BJ (cell line): ENCODE measurements at regions not wholly inside any gene's neighbourhood (a gene's known extent, or its start where the extent isn't known, plus 50 kb on each side); places are given as distances from the start of the nearest gene placed in this dataset.

ENCODE experiments used
- CTCF ChIA-PET: fragments of 350-600 bp; formaldehyde crosslinking; extraction: SDS; loops from one replicate; lab custom pipeline; 2021; ENCODE audit warnings: antibody characterized with exemption, inconsistent platforms; lab: Yijun Ruan, JAX
- POLR2A ChIA-PET: fragments of 300-600 bp; sonication (Branson Sonifier 250); formaldehyde crosslinking; extraction: SDS; loops from one replicate; lab custom pipeline; 2021; ENCODE audit warnings: antibody characterized with exemption; lab: Charles Lee
- DNase-seq: peaks from one replicate; pipeline ENCODE4 v3.0.0-alpha.2; 2011; ENCODE audit warnings: low read depth
- H3K27me3 ChIP-seq: 2 replicates; pipeline ENCODE4 v1.6.0; 2011; ENCODE audit warnings: low read length; ENCODE audit not compliant: control insufficient read depth, insufficient read depth
- H3K36me3 ChIP-seq: 2 replicates; pipeline ENCODE4 v1.5.1; 2011; ENCODE audit warnings: low read length; ENCODE audit not compliant: control insufficient read depth, insufficient read depth
- H3K4me3 ChIP-seq: 2 replicates; pipeline ENCODE4 v1.5.1; 2011; ENCODE audit warnings: low read depth, mild to moderate bottlenecking, control low read depth, low read length
- CTCF ChIP-seq: IDR thresholded peaks from 2 replicates; pipeline ENCODE4 v1.5.1; 2011; ENCODE audit warnings: low read depth, mild to moderate bottlenecking, control low read depth, inconsistent platforms, low read length, moderate library complexity; ENCODE audit not compliant: insufficient read depth

GRCh38 chr5:167348980-167349379 is 942.5 kb upstream of the WWC1 start:
- TF ChIP-seq CTCF, result no peak
- Histone ChIP-seq H3K27me3 (no peaks in the 10 kb centered on the region), H3K4me3 (no peak overlapping the region), H3K36me3 (no peaks in the 10 kb centered on the region)
- CTCF ChIA-PET, result interaction anchor here (1.0 kb wide), 1 partner anchor 9 kb away, joined by 3 read pairs; no protein-coding TSS in a partner anchor
- DNase-seq, result no peak
- POLR2A ChIA-PET, result no interaction called here

- Histone ChIP-seq H3K4me3 (no peak overlapping the region), H3K27me3 (no peaks in the 10 kb centered on the region), H3K36me3 (no peaks in the 10 kb centered on the region)
- CTCF ChIA-PET, result no interaction called here
- DNase-seq, result no peak
- TF ChIP-seq CTCF, result no peak
- POLR2A ChIA-PET, result no interaction called here
These were observed 940.1 kb upstream of the WWC1 start for GRCh38 chr5:167351316-167351715.

GRCh38 chr5:167352801-167353200 is 938.6 kb upstream of the WWC1 start:
- Histone ChIP-seq H3K27me3 (no peaks in the 10 kb centered on the region), H3K36me3 (no peaks in the 10 kb centered on the region), H3K4me3 (no peak overlapping the region)
- ChIA-PET POLR2A (no interaction called here), CTCF (no interaction called here)
- TF ChIP-seq CTCF, result no peak
- no peak for DNase-seq

GRCh38 chr5:167355346-167355745 is 936.1 kb upstream of the WWC1 start:
- ChIA-PET CTCF (no interaction called here), POLR2A (no interaction called here)
- no peak for TF ChIP-seq CTCF
- Histone ChIP-seq H3K27me3 (no peaks in the 10 kb centered on the region), H3K36me3 (no peaks in the 10 kb centered on the region), H3K4me3 (no peak overlapping the region)
- DNase-seq, result no peak

- DNase-seq, result no peak
- H3K4me3 ChIP-seq, result no peak overlapping the region
- H3K36me3 ChIP-seq, result no peaks in the 10 kb centered on the region
- TF ChIP-seq CTCF, result no peak
- no peaks in the 10 kb centered on the region for H3K27me3 ChIP-seq
- POLR2A ChIA-PET, result no interaction called here
- CTCF ChIA-PET, result no interaction called here
These were observed 935.1 kb upstream of the WWC1 start for GRCh38 chr5:167356374-167356773.
